ENCODE measurements at regions not wholly inside any gene's neighbourhood (a gene's known extent, or its start where the extent isn't known, plus 50 kb on each side); places are given as distances from the start of the nearest gene placed in this dataset.

GRCh38 chr11:112614605-112615004, 346.6 kb upstream of the NCAM1 start:
- no peak overlapping the region for H3K4me3 ChIP-seq (ENCODE audit: low read depth, low read length)
- no peaks in the 10 kb centered on the region for H3K9me3 ChIP-seq (ENCODE audit: control insufficient read depth, insufficient read depth, low read length)
- H3K27ac ChIP-seq (ENCODE audit: low read depth, low read length), result no peak overlapping the region
- H3K27me3 ChIP-seq (ENCODE audit: control insufficient read depth, insufficient read depth, low read length), result no peaks in the 10 kb centered on the region
- no peaks in the 10 kb centered on the region for H3K36me3 ChIP-seq (ENCODE audit: control insufficient read depth, insufficient read depth, low read length)
- H3K9ac ChIP-seq (ENCODE audit: low read depth, low read length), result no peak overlapping the region
- H3K4me1 ChIP-seq (ENCODE audit: control insufficient read depth, insufficient read depth, low read length), result peaks cover 12% of the 10 kb centered on the region; the same call in 1 of the 2 replicates

GRCh38 chr11:112615238-112615637, 346.0 kb upstream of the NCAM1 start:
- Histone ChIP-seq H3K4me1 (ENCODE audit: control insufficient read depth, insufficient read depth, low read length) (peaks cover 12% of the 10 kb centered on the region; the same call in 1 of the 2 replicates), H3K36me3 (ENCODE audit: control insufficient read depth, insufficient read depth, low read length) (no peaks in the 10 kb centered on the region), H3K27ac (ENCODE audit: low read depth, low read length) (no peak overlapping the region), H3K27me3 (ENCODE audit: control insufficient read depth, insufficient read depth, low read length) (no peaks in the 10 kb centered on the region), H3K9me3 (ENCODE audit: control insufficient read depth, insufficient read depth, low read length) (no peaks in the 10 kb centered on the region), H3K9ac (ENCODE audit: low read depth, low read length) (no peak overlapping the region), H3K4me3 (ENCODE audit: low read depth, low read length) (no peak overlapping the region)

GRCh38 chr11:112615891-112616290, 345.3 kb upstream of the NCAM1 start:
- Histone ChIP-seq H3K4me1 (ENCODE audit: control insufficient read depth, insufficient read depth, low read length) (peaks cover 12% of the 10 kb centered on the region; the same call in 1 of the 2 replicates), H3K9ac (ENCODE audit: low read depth, low read length) (no peak overlapping the region), H3K4me3 (ENCODE audit: low read depth, low read length) (no peak overlapping the region), H3K9me3 (ENCODE audit: control insufficient read depth, insufficient read depth, low read length) (no peaks in the 10 kb centered on the region), H3K36me3 (ENCODE audit: control insufficient read depth, insufficient read depth, low read length) (no peaks in the 10 kb centered on the region), H3K27me3 (ENCODE audit: control insufficient read depth, insufficient read depth, low read length) (no peaks in the 10 kb centered on the region), H3K27ac (ENCODE audit: low read depth, low read length) (no peak overlapping the region)

GRCh38 chr11:112616327-112617097, 344.7 kb upstream of the NCAM1 start:
- peaks cover 12% of the 10 kb centered on the region; the same call in 1 of the 2 replicates for H3K4me1 ChIP-seq (ENCODE audit: control insufficient read depth, insufficient read depth, low read length)
- H3K9me3 ChIP-seq (ENCODE audit: control insufficient read depth, insufficient read depth, low read length), result no peaks in the 10 kb centered on the region
- H3K27ac ChIP-seq (ENCODE audit: low read depth, low read length), result no peak overlapping the region
- H3K9ac ChIP-seq (ENCODE audit: low read depth, low read length), result no peak overlapping the region
- no peaks in the 10 kb centered on the region for H3K27me3 ChIP-seq (ENCODE audit: control insufficient read depth, insufficient read depth, low read length)
- no peak overlapping the region for H3K4me3 ChIP-seq (ENCODE audit: low read depth, low read length)
- no peaks in the 10 kb centered on the region for H3K36me3 ChIP-seq (ENCODE audit: control insufficient read depth, insufficient read depth, low read length)

- H3K27me3 ChIP-seq (ENCODE audit: control insufficient read depth, insufficient read depth, low read length), result no peaks in the 10 kb centered on the region
- H3K36me3 ChIP-seq (ENCODE audit: control insufficient read depth, insufficient read depth, low read length), result no peaks in the 10 kb centered on the region
- H3K27ac ChIP-seq (ENCODE audit: low read depth, low read length), result no peak overlapping the region
- peaks cover 8% of the 10 kb centered on the region; the same call in 1 of the 2 replicates for H3K4me1 ChIP-seq (ENCODE audit: control insufficient read depth, insufficient read depth, low read length)
- H3K9me3 ChIP-seq (ENCODE audit: control insufficient read depth, insufficient read depth, low read length), result no peaks in the 10 kb centered on the region
- H3K4me3 ChIP-seq (ENCODE audit: low read depth, low read length), result no peak overlapping the region
- no peak overlapping the region for H3K9ac ChIP-seq (ENCODE audit: low read depth, low read length)
Measured at GRCh38 chr11:112617098-112617425, 344.2 kb upstream of the NCAM1 start.

GRCh38 chr11:112617977-112618826, 343.0 kb upstream of the NCAM1 start:
- Histone ChIP-seq H3K9me3 (ENCODE audit: control insufficient read depth, insufficient read depth, low read length) (no peaks in the 10 kb centered on the region), H3K4me3 (ENCODE audit: low read depth, low read length) (no peak overlapping the region), H3K36me3 (ENCODE audit: control insufficient read depth, insufficient read depth, low read length) (no peaks in the 10 kb centered on the region), H3K27ac (ENCODE audit: low read depth, low read length) (no peak overlapping the region), H3K27me3 (ENCODE audit: control insufficient read depth, insufficient read depth, low read length) (no peaks in the 10 kb centered on the region), H3K4me1 (ENCODE audit: control insufficient read depth, insufficient read depth, low read length) (no peaks in the 10 kb centered on the region), H3K9ac (ENCODE audit: low read depth, low read length) (no peak overlapping the region)

GRCh38 chr11:112619106-112619505, 342.1 kb upstream of the NCAM1 start:
- no peak overlapping the region for H3K9ac ChIP-seq (ENCODE audit: low read depth, low read length)
- H3K36me3 ChIP-seq (ENCODE audit: control insufficient read depth, insufficient read depth, low read length), result no peaks in the 10 kb centered on the region
- H3K27me3 ChIP-seq (ENCODE audit: control insufficient read depth, insufficient read depth, low read length), result no peaks in the 10 kb centered on the region
- no peaks in the 10 kb centered on the region for H3K4me1 ChIP-seq (ENCODE audit: control insufficient read depth, insufficient read depth, low read length)
- no peaks in the 10 kb centered on the region for H3K9me3 ChIP-seq (ENCODE audit: control insufficient read depth, insufficient read depth, low read length)
- H3K4me3 ChIP-seq (ENCODE audit: low read depth, low read length), result no peak overlapping the region
- no peak overlapping the region for H3K27ac ChIP-seq (ENCODE audit: low read depth, low read length)

- Histone ChIP-seq H3K4me3 (ENCODE audit: low read depth, low read length) (no peak overlapping the region), H3K27me3 (ENCODE audit: control insufficient read depth, insufficient read depth, low read length) (no peaks in the 10 kb centered on the region), H3K9ac (ENCODE audit: low read depth, low read length) (no peak overlapping the region), H3K27ac (ENCODE audit: low read depth, low read length) (no peak overlapping the region), H3K9me3 (ENCODE audit: control insufficient read depth, insufficient read depth, low read length) (no peaks in the 10 kb centered on the region), H3K36me3 (ENCODE audit: control insufficient read depth, insufficient read depth, low read length) (no peaks in the 10 kb centered on the region), H3K4me1 (ENCODE audit: control insufficient read depth, insufficient read depth, low read length) (no peaks in the 10 kb centered on the region)
Measured at GRCh38 chr11:112620621-112621394, 340.4 kb upstream of the NCAM1 start.

GRCh38 chr11:112623057-112623456, 338.2 kb upstream of the NCAM1 start:
- no peaks in the 10 kb centered on the region for H3K9me3 ChIP-seq (ENCODE audit: control insufficient read depth, insufficient read depth, low read length)
- H3K4me1 ChIP-seq (ENCODE audit: control insufficient read depth, insufficient read depth, low read length), result no peaks in the 10 kb centered on the region
- no peak overlapping the region for H3K4me3 ChIP-seq (ENCODE audit: low read depth, low read length)
- no peaks in the 10 kb centered on the region for H3K27me3 ChIP-seq (ENCODE audit: control insufficient read depth, insufficient read depth, low read length)
- no peaks in the 10 kb centered on the region for H3K36me3 ChIP-seq (ENCODE audit: control insufficient read depth, insufficient read depth, low read length)
- no peak overlapping the region for H3K9ac ChIP-seq (ENCODE audit: low read depth, low read length)
- no peak overlapping the region for H3K27ac ChIP-seq (ENCODE audit: low read depth, low read length)

GRCh38 chr11:112624431-112624830, 336.8 kb upstream of the NCAM1 start:
- H3K9ac ChIP-seq (ENCODE audit: low read depth, low read length), result no peak overlapping the region
- no peak overlapping the region for H3K27ac ChIP-seq (ENCODE audit: low read depth, low read length)
- no peak overlapping the region for H3K4me3 ChIP-seq (ENCODE audit: low read depth, low read length)
- no peaks in the 10 kb centered on the region for H3K4me1 ChIP-seq (ENCODE audit: control insufficient read depth, insufficient read depth, low read length)
- H3K27me3 ChIP-seq (ENCODE audit: control insufficient read depth, insufficient read depth, low read length), result no peaks in the 10 kb centered on the region
- no peaks in the 10 kb centered on the region for H3K36me3 ChIP-seq (ENCODE audit: control insufficient read depth, insufficient read depth, low read length)
- H3K9me3 ChIP-seq (ENCODE audit: control insufficient read depth, insufficient read depth, low read length), result no peaks in the 10 kb centered on the region
